ENCODE measurements at regions not wholly inside any gene's neighbourhood (a gene's known extent, or its start where the extent isn't known, plus 50 kb on each side); places are given as distances from the start of the nearest gene placed in this dataset.

DNA sequence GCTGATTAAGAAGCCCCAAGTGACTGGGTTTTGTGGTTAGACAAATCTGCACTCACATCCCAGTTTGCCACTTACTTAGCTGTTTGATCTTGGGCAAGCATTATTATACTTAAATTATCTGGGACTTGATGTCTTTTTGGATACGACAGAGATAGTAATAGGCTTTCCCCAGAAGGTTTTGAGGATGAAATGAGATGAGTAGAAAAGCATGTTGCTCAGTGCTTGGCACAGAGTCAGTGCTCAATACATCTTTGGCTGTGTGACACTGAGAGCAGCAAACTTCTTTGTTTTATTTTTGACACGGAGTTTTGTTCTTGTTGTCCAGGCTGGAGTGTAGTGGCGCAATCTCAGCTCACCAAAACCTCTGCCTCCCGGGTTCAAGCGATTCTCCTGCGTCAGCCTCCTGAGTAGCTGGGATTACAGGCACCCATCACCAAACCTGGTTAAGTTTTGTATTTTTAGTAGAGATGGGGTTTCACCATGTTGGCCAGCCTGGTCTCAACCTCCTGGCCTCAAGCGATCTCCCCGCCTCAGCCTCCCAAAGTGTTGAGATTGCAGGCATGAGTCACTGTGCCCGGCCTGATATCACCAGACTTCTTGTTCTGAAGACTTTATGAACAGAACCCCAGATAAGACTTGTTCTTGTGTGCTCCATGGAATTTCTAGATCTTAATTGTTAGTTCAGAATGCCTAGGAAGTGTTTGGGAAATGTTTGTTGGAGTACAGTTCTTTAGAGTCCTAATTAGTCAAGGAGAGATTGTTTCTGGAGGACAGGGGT is 521.2 kb downstream of the SLC4A3 start:
- Histone ChIP-seq H4K20me1 (ENCODE audit: insufficient read depth) (no peaks in the 10 kb centered on the region), H3K4me3 (ENCODE audit: low read length) (no peak overlapping the region), H3K79me2 (replicated peaks; ENCODE audit: insufficient read depth, low read length) (no peaks in the 10 kb centered on the region), H3K27me3 (ENCODE audit: insufficient read depth, low read depth, low read length) (no peaks in the 10 kb centered on the region), H3K27ac (ENCODE audit: low read length) (no peak overlapping the region), H3F3A (ENCODE audit: insufficient read depth, low read length, poor library complexity, severe bottlenecking) (no peaks in the 10 kb centered on the region), H3K9me2 (ENCODE audit: insufficient read depth, low read length) (no peaks in the 10 kb centered on the region), H3K36me3 (ENCODE audit: insufficient read depth, low read length) (no peaks in the 10 kb centered on the region), H3K9me3 (ENCODE audit: low read length) (no peaks in the 10 kb centered on the region), H2AFZ (ENCODE audit: low read depth, low read length) (no peak overlapping the region), H3K4me2 (ENCODE audit: low read length) (no peak overlapping the region), H3K9ac (ENCODE audit: low read length) (no peak overlapping the region)
- TF ChIP-seq EZH2 (IDR thresholded peaks at IDR 0.05; ENCODE audit: borderline replicate concordance, insufficient read depth, low read length, poor library complexity, severe bottlenecking) (no peak), MXI1 (conservative IDR thresholded peaks at IDR 0.05; ENCODE audit: poor library complexity, severe bottlenecking) (no peak), SMC3 (conservative IDR thresholded peaks at IDR 0.05; ENCODE audit: poor library complexity) (no peak), POLR2AphosphoS5 (IDR thresholded peaks at IDR 0.05) (no peak), EP300 (conservative IDR thresholded peaks at IDR 0.05; ENCODE audit: poor library complexity, severe bottlenecking) (no peak), RAD21 (conservative IDR thresholded peaks at IDR 0.05) (no peak), TAF1 (IDR thresholded peaks at IDR 0.05; ENCODE audit: low read depth) (no peak)
- TF ChIP-seq, protein P1, sequence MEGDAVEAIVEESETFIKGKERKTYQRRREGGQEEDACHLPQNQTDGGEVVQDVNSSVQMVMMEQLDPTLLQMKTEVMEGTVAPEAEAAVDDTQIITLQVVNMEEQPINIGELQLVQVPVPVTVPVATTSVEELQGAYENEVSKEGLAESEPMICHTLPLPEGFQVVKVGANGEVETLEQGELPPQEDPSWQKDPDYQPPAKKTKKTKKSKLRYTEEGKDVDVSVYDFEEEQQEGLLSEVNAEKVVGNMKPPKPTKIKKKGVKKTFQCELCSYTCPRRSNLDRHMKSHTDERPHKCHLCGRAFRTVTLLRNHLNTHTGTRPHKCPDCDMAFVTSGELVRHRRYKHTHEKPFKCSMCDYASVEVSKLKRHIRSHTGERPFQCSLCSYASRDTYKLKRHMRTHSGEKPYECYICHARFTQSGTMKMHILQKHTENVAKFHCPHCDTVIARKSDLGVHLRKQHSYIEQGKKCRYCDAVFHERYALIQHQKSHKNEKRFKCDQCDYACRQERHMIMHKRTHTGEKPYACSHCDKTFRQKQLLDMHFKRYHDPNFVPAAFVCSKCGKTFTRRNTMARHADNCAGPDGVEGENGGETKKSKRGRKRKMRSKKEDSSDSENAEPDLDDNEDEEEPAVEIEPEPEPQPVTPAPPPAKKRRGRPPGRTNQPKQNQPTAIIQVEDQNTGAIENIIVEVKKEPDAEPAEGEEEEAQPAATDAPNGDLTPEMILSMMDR (IDR thresholded peaks at IDR 0.05; ENCODE audit: poor library complexity, severe bottlenecking) = no peak
- TF ChIP-seq, protein P2, sequence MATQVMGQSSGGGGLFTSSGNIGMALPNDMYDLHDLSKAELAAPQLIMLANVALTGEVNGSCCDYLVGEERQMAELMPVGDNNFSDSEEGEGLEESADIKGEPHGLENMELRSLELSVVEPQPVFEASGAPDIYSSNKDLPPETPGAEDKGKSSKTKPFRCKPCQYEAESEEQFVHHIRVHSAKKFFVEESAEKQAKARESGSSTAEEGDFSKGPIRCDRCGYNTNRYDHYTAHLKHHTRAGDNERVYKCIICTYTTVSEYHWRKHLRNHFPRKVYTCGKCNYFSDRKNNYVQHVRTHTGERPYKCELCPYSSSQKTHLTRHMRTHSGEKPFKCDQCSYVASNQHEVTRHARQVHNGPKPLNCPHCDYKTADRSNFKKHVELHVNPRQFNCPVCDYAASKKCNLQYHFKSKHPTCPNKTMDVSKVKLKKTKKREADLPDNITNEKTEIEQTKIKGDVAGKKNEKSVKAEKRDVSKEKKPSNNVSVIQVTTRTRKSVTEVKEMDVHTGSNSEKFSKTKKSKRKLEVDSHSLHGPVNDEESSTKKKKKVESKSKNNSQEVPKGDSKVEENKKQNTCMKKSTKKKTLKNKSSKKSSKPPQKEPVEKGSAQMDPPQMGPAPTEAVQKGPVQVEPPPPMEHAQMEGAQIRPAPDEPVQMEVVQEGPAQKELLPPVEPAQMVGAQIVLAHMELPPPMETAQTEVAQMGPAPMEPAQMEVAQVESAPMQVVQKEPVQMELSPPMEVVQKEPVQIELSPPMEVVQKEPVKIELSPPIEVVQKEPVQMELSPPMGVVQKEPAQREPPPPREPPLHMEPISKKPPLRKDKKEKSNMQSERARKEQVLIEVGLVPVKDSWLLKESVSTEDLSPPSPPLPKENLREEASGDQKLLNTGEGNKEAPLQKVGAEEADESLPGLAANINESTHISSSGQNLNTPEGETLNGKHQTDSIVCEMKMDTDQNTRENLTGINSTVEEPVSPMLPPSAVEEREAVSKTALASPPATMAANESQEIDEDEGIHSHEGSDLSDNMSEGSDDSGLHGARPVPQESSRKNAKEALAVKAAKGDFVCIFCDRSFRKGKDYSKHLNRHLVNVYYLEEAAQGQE (IDR thresholded peaks at IDR 0.05; ENCODE audit: borderline replicate concordance) = no peak

DNA sequence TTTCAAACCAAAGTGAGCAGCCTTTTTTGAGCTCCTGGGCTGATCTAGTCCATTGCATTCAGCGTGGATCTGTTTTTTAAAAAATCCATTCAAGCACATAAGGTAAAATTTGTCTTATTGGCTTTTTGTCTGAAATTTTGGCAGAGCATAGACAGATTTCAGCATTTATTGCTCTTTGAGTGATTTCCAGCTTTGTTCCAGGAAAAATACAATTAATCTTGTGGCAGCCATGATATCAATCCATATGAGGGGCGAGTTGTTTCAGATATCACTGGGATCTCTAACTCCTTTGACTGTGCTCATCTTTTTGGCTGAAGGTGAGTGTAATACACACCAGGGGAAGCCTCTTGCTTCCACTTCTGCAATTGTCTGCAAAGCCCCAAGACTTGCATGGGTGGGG is 523.9 kb downstream of the SLC4A3 start:
- Histone ChIP-seq H2AFZ (ENCODE audit: low read depth, low read length) (no peak overlapping the region), H3K27ac (ENCODE audit: low read length) (no peak overlapping the region), H4K20me1 (ENCODE audit: insufficient read depth) (no peaks in the 10 kb centered on the region), H3K79me2 (replicated peaks; ENCODE audit: insufficient read depth, low read length) (no peaks in the 10 kb centered on the region), H3K9me3 (ENCODE audit: low read length) (no peaks in the 10 kb centered on the region), H3K9ac (ENCODE audit: low read length) (no peak overlapping the region), H3K4me3 (ENCODE audit: low read length) (no peak overlapping the region), H3K36me3 (ENCODE audit: insufficient read depth, low read length) (no peaks in the 10 kb centered on the region), H3K27me3 (ENCODE audit: insufficient read depth, low read depth, low read length) (no peaks in the 10 kb centered on the region), H3F3A (ENCODE audit: insufficient read depth, low read length, poor library complexity, severe bottlenecking) (no peaks in the 10 kb centered on the region), H3K9me2 (ENCODE audit: insufficient read depth, low read length) (no peaks in the 10 kb centered on the region), H3K4me2 (ENCODE audit: low read length) (no peak overlapping the region)
- TF ChIP-seq SMC3 (conservative IDR thresholded peaks at IDR 0.05; ENCODE audit: poor library complexity) (no peak), EP300 (conservative IDR thresholded peaks at IDR 0.05; ENCODE audit: poor library complexity, severe bottlenecking) (no peak), MXI1 (conservative IDR thresholded peaks at IDR 0.05; ENCODE audit: poor library complexity, severe bottlenecking) (no peak), RAD21 (conservative IDR thresholded peaks at IDR 0.05) (no peak), EZH2 (IDR thresholded peaks at IDR 0.05; ENCODE audit: borderline replicate concordance, insufficient read depth, low read length, poor library complexity, severe bottlenecking) (no peak), POLR2AphosphoS5 (IDR thresholded peaks at IDR 0.05) (no peak), TAF1 (IDR thresholded peaks at IDR 0.05; ENCODE audit: low read depth) (no peak)
- TF ChIP-seq, protein P2 (IDR thresholded peaks at IDR 0.05; ENCODE audit: borderline replicate concordance) = no peak
- TF ChIP-seq, protein P1 (IDR thresholded peaks at IDR 0.05; ENCODE audit: poor library complexity, severe bottlenecking) = no peak
